CD4-positive, alpha-beta T cell treated with Interferon alpha-2 for 1 hour (primary cell): ENCODE measurements at regions not wholly inside any gene's neighbourhood (a gene's known extent, or its start where the extent isn't known, plus 50 kb on each side); places are given as distances from the start of the nearest gene placed in this dataset.

Experiments used
- DNase-seq, 2 donors: peaks; one replicate each; pipeline ENCODE4 v3.0.0-alpha.2; 2020 to 2022

- DNase-seq: no peak
These were observed 177.3 kb upstream of the ARL4C start for GRCh38 chr2:234673961-234674759.

GRCh38 chr2:234673501-234673900 is 176.6 kb upstream of the ARL4C start:
- no peak for DNase-seq

GRCh38 chr2:234672498-234673150 is 175.7 kb upstream of the ARL4C start:
- no peak for DNase-seq

GRCh38 chr2:234671716-234672115 is 174.8 kb upstream of the ARL4C start:
- DNase-seq: no peak

DNA sequence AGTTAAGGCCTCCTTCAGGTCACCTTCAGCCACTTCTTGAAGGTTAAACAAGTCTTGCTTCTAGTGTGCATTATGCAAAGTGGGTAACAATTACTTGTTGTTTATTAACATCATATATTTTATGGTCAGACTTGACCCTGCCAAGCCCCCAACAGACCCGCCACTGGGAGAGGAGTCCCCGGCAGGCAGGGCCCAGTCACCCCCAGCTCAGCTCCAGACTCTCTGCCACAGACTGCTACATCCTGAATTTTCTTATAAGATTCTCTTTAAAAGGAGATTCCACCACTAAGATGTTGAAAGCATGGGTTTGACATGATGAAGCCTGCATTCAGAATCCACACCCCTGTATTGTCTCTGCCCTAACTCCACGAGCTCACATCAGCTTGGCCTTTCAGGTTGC is 174.3 kb upstream of the ARL4C start:
- DNase-seq: no peak

DNA sequence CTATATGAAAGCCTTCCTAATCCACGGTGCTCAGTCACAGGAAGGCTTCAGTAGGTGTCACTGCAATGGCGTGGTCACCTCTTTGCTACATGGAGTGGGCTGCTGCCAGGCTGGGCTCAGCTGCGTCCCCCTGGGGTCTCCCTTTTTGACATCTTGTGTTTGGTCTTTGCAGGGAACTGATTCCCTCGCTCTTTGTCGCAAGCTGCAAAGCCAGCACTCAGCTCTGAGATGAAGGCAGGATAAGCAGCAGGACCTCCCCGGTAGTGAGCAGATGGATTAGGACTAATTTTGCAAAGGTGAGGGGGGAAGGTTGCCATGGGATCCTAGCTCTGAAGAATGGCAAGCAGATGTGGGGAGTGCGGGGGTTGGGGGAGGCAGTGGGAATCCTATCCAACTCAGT is 173.9 kb upstream of the ARL4C start:
- no peak for DNase-seq

GRCh38 chr2:234670052-234670451 is 173.2 kb upstream of the ARL4C start:
- DNase-seq: no peak

- no peak for DNase-seq
These were observed 172.7 kb upstream of the ARL4C start for GRCh38 chr2:234669621-234670020.

DNA sequence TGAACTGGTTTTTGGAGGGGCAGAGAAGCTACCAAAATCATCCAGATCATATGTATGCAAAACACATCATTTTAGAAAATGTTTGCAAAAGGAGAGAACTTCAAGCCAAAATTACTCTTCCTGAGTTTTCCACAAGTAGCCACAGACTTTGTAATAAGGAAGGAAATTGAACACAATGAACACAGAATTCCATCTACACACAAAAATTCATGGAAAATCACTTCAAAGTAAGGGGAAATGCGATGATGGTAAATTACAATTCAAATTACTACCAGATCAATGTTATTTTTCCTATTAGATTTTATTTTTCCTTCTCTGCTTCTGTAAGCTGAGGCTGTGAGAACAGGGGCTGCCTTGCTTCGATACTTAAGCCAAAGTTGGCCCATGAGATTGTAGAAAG is 172.1 kb upstream of the ARL4C start:
- no peak for DNase-seq

GRCh38 chr2:234666911-234667310 is 170.0 kb upstream of the ARL4C start:
- no peak for DNase-seq

DNA sequence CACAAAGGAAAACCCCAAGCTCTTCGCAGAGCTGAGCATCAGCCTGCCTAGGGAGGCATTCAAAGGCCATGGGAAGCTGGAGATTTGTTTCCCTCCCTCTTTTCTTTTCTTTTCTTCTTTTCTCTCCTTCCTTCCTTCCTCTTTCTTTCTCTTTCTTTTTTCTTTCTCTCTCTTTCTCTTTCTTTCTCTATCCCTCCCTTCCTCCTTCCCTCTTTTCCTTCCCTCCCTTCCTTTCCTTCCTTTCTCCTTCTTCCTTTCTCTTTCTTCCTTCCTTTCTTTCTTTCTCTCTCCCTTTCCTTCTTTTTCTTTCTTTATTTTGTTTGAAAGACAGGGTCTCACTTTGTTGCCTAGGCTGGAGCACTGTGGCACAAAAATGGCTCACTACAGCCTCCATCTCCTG is 168.4 kb upstream of the ARL4C start:
- no peak for DNase-seq

DNA sequence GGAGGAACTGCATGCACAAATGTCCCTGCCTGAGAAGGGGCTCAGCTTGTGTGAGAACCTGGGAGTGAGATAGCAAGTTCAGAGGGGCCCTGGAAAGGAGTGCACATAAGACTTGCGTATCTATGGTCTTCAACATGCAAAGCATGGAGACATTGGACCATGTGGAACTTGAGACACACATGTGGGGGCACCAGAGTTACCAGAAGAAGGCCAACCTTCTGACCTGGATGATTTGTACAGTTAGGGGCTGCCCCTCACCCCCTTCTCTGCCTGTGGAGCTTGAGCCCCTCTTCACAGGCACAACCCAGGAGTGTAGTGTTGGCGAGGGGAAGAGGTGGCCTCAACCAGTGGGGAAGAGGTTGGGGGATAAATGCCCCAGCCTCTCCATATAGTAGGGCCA is 165.0 kb upstream of the ARL4C start:
- no peak for DNase-seq

- DNase-seq: no peak
These were observed 164.3 kb upstream of the ARL4C start for GRCh38 chr2:234661175-234661574.

DNA sequence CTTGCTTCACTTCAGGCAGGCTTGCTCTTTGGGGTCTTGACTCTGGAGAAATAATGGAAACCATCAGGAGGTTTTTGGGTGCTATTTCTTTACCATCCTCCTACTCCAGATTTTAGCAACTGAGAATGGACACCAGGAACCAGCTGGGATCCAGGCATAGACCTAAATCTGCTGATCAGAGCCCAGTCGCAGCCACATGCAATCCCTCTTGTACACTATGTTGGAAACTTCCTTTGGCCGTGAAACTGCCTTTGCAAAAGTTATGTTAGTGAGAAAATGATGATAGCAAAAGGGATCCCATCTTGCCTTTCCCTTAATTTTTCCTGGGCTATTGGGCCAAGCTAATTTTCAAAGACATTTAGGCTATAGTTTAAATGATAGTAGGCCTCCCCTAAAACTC is 158.8 kb upstream of the ARL4C start:
- no peak for DNase-seq

- no peak for DNase-seq
These were observed 154.0 kb upstream of the ARL4C start for GRCh38 chr2:234650911-234651310.

- DNase-seq: no peak
These were observed 153.1 kb upstream of the ARL4C start for GRCh38 chr2:234649951-234650350.

GRCh38 chr2:234643407-234643806 is 146.5 kb upstream of the ARL4C start:
- no peak for DNase-seq

- DNase-seq: no peak
These were observed 144.2 kb upstream of the ARL4C start for GRCh38 chr2:234641086-234641485.

DNA sequence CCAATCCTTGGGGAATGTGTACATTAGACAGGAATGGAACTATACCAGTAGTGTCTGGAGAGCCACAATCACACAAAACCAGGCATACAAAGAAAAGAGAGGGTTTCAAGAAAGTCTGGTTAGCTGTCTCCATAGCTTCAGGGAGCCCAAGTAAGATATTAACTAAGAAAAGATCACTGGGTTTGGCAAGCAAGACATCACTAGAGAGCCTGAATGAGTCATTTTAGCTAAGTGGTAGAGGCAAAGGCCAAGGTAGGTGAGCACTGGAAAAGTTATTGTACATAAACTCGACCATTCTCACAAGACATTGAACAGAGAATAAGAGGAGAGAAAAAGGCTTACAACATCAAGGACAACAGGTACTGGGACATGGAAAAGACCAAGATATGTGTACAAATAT is 143.8 kb upstream of the ARL4C start:
- DNase-seq: no peak

DNA sequence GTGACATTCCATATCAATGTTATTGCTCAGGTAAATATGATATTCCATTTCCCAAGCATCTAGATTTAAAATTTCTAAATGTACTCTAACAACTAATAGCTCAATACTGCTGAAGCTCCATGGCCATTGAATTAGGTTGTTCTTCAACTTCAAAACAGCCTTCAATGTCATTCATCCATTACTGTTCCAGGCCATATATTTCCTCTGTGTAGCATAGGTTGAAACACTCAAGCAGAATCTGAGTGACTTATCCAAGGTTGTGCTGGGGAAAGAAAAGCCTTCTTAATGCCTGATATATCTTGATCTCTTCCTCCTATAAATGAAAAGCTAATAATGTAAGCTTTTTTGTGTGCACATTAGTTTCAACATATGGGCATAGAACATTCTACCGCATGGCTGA is 142.1 kb upstream of the ARL4C start:
- no peak for DNase-seq

DNA sequence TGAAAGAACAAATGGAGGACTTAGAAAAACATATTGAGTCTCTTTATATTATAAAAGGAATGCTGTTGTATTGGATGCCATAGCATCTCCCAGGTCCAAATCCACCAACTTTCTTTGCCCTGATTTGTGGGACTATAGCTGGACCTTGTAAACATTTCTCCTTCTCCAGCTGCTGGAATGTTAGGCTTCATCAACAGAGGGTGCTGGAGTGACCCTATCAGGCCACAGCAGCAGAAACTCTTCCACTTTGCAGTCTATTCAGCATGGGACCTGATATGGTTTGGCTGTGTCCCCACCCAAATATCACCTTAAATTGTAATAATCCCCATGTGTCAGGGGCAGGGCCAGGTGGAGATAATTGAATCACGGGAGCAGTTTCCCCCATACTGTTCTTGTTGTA is 138.4 kb upstream of the ARL4C start:
- no peak for DNase-seq

GRCh38 chr2:234633581-234634230 is 136.8 kb upstream of the ARL4C start:
- DNase-seq: no peak

GRCh38 chr2:234632527-234633391 is 135.9 kb upstream of the ARL4C start:
- DNase-seq: no peak
